IMR-90 (cell line): ENCODE measurements at regions not wholly inside any gene's neighbourhood (a gene's known extent, or its start where the extent isn't known, plus 50 kb on each side); places are given as distances from the start of the nearest gene placed in this dataset.

Source experiments
- ATAC-seq: fragments of 200-7000 bp; cut with Tn5 transposase; 2 replicates; pipeline ENCODE4 v1.9.1; 2020; ENCODE audit warnings: low read depth, mild to moderate bottlenecking, moderate library complexity
- BruUV-seq: library from RNA; stranded (reverse); fragments of 400-500 nt; replicated peaks from 2 replicates; lab custom pipeline; 2021; lab: Mats Ljungman, UMichigan
- CTCF ChIA-PET: fragments of 300-600 bp; formaldehyde crosslinking; extraction: SDS; loops from one replicate; lab custom pipeline; 2021; ENCODE audit warnings: antibody characterized with exemption; lab: Yijun Ruan, JAX
- POLR2A ChIA-PET: fragments of 300-600 bp; sonication (Branson Sonifier 250); formaldehyde crosslinking; loops from one replicate; lab custom pipeline; 2022; ENCODE audit warnings: antibody characterized with exemption; ENCODE audit not compliant: unreplicated experiment; lab: Charles Lee
- DNase-seq: peaks from one replicate; pipeline ENCODE4 v3.0.0; 2013
- H2AFZ ChIP-seq: replicated peaks from 2 replicates; pipeline ENCODE3; 2013; ENCODE audit warnings: low read length, mild to moderate bottlenecking; ENCODE audit not compliant: poor library complexity
- H2AK5ac ChIP-seq: 2 replicates; pipeline ENCODE4 v1.6.1; 2013; ENCODE audit warnings: low read depth, low read length, inconsistent platforms
- H2AK9ac ChIP-seq: replicated peaks from 2 replicates; pipeline ENCODE3; 2013; ENCODE audit warnings: mild to moderate bottlenecking, low read depth, low read length, moderate library complexity; ENCODE audit not compliant: poor library complexity
- H2BK120ac ChIP-seq: 2 replicates; pipeline ENCODE4 v1.6.1; 2013; ENCODE audit warnings: low read depth, low read length, inconsistent platforms
- H2BK15ac ChIP-seq: 3 replicates; pipeline ENCODE4 v1.6.1; 2013; ENCODE audit warnings: low read depth, low read length, inconsistent platforms
- H2BK20ac ChIP-seq: 2 replicates; pipeline ENCODE4 v1.6.1; 2013; ENCODE audit warnings: low read depth, mild to moderate bottlenecking, inconsistent platforms, low read length, moderate library complexity
- H2BK5ac ChIP-seq: 2 replicates; pipeline ENCODE4 v1.6.1; 2013; ENCODE audit warnings: mild to moderate bottlenecking, low read depth, low read length, inconsistent platforms; ENCODE audit not compliant: poor library complexity, severe bottlenecking
- H3K14ac ChIP-seq: replicated peaks from 2 replicates; pipeline ENCODE4 v1.6.1; 2013; ENCODE audit warnings: low read depth, low read length, inconsistent platforms
- H3K18ac ChIP-seq: 2 replicates; pipeline ENCODE4 v1.6.1; 2013; ENCODE audit warnings: low read depth, low read length, control low read depth
- H3K23ac ChIP-seq: 2 replicates; pipeline ENCODE4 v1.6.1; 2013; ENCODE audit warnings: low read depth, low read length, inconsistent platforms
- H3K27ac ChIP-seq: 2 replicates; pipeline ENCODE4 v1.5.1; 2013; ENCODE audit warnings: mild to moderate bottlenecking, control low read depth, low read length; ENCODE audit not compliant: insufficient read depth
- H3K27me3 ChIP-seq: 2 replicates; pipeline ENCODE4 v1.6.1; 2013; ENCODE audit warnings: low read length; ENCODE audit not compliant: control insufficient read depth, insufficient read depth
- H3K36me3 ChIP-seq: 2 replicates; pipeline ENCODE4 v1.6.1; 2013; ENCODE audit warnings: low read length, mixed read lengths; ENCODE audit not compliant: control insufficient read depth, insufficient read depth
- H3K4ac ChIP-seq: 2 replicates; pipeline ENCODE4 v1.6.1; 2013; ENCODE audit warnings: low read depth, low read length, inconsistent platforms
- H3K4me1 ChIP-seq: 2 replicates; pipeline ENCODE4 v1.6.1; 2013; ENCODE audit warnings: low read length, mixed read lengths; ENCODE audit not compliant: control insufficient read depth, insufficient read depth
- H3K4me2 ChIP-seq: 2 replicates; pipeline ENCODE4 v1.6.1; 2013; ENCODE audit warnings: low read depth, mild to moderate bottlenecking, control low read depth, low read length, moderate library complexity
- H3K4me3 ChIP-seq: 2 replicates; pipeline ENCODE4 v1.5.1; 2013; ENCODE audit warnings: low read depth, mild to moderate bottlenecking, control low read depth, low read length, moderate library complexity; ENCODE audit not compliant: insufficient read depth
- H3K56ac ChIP-seq: 2 replicates; pipeline ENCODE4 v1.6.1; 2013; ENCODE audit warnings: low read length, inconsistent platforms; ENCODE audit not compliant: insufficient read depth; ENCODE audit errors: extremely low read depth
- H3K79me1 ChIP-seq, 2 experiments: 2 replicates each; pipeline ENCODE4 v1.6.1; 2013; ENCODE audit warnings: low read length in 2 of 2, inconsistent platforms in 1 of 2, low read depth in 1 of 2
- H3K9ac ChIP-seq: 2 replicates; pipeline ENCODE4 v1.6.1; 2013; ENCODE audit warnings: low read depth, low read length, control low read depth
- H3K9me1 ChIP-seq: 2 replicates; pipeline ENCODE4 v1.6.1; 2013; ENCODE audit warnings: low read length, inconsistent platforms; ENCODE audit not compliant: insufficient read depth
- H3K9me3 ChIP-seq: 2 replicates; pipeline ENCODE4 v1.6.1; 2013; ENCODE audit warnings: low read length; ENCODE audit not compliant: control insufficient read depth, insufficient read depth
- H4K20me1 ChIP-seq: 2 replicates; pipeline ENCODE4 v1.6.1; 2013; ENCODE audit warnings: low read length, inconsistent platforms; ENCODE audit not compliant: insufficient read depth
- H4K5ac ChIP-seq: 2 replicates; pipeline ENCODE4 v1.6.1; 2013; ENCODE audit warnings: mild to moderate bottlenecking, low read depth, low read length, control low read depth
- H4K8ac ChIP-seq, 2 experiments: 2 replicates each; pipeline ENCODE4 v1.6.1; 2013; ENCODE audit warnings: low read depth in 2 of 2, low read length in 2 of 2, control low read depth in 1 of 2, inconsistent platforms in 1 of 2
- H4K91ac ChIP-seq: 2 replicates; pipeline ENCODE4 v1.6.1; 2013; ENCODE audit warnings: low read depth, low read length, inconsistent platforms; ENCODE audit not compliant: insufficient read depth
- BHLHE40 ChIP-seq: fragments of 150-350 bp; IDR thresholded peaks from 2 replicates; pipeline ENCODE4 v1.6.1; 2016; ENCODE audit warnings: mild to moderate bottlenecking, low read depth, low read length
- CEBPB ChIP-seq: IDR thresholded peaks from 2 replicates; pipeline ENCODE4 v1.6.1; 2012; ENCODE audit warnings: low read depth, low read length, improper control_type of control experiment
- CHD1 ChIP-seq: IDR thresholded peaks from 2 replicates; pipeline ENCODE4 v1.6.1; 2012; ENCODE audit warnings: low read depth, low read length, improper control_type of control experiment
- CTCF ChIP-seq: conservative IDR thresholded peaks from 2 replicates; pipeline ENCODE4 v1.5.1; 2012; ENCODE audit warnings: mild to moderate bottlenecking, low read depth, low read length, improper control_type of control experiment
- ELK1 ChIP-seq: fragments of 150-350 bp; IDR thresholded peaks from 2 replicates; pipeline ENCODE4 v1.6.1; 2016; ENCODE audit warnings: low read depth, mild to moderate bottlenecking, low read length, moderate library complexity, borderline replicate concordance
- FOS ChIP-seq: fragments of 150-350 bp; IDR thresholded peaks from 2 replicates; pipeline ENCODE4 v1.6.1; 2016; ENCODE audit warnings: low read depth, low read length
- MAFK ChIP-seq: IDR thresholded peaks from 2 replicates; pipeline ENCODE4 v1.6.1; 2012; ENCODE audit warnings: low read depth, low read length, improper control_type of control experiment
- MAZ ChIP-seq: IDR thresholded peaks from 2 replicates; pipeline ENCODE4 v1.6.1; 2012; ENCODE audit warnings: low read depth, mild to moderate bottlenecking, low read length, improper control_type of control experiment, moderate library complexity, borderline replicate concordance
- MXI1 ChIP-seq: IDR thresholded peaks from 2 replicates; pipeline ENCODE4 v1.6.1; 2012; ENCODE audit warnings: low read depth, mild to moderate bottlenecking, low read length, moderate library complexity, borderline replicate concordance
- NFE2L2 ChIP-seq: fragments of 150-350 bp; IDR thresholded peaks from 2 replicates; pipeline ENCODE4 v1.6.1; 2016; ENCODE audit warnings: low read depth, mild to moderate bottlenecking, low read length
- POLR2A ChIP-seq: IDR thresholded peaks from 2 replicates; pipeline ENCODE4 v1.6.1; 2012; ENCODE audit warnings: mild to moderate bottlenecking, low read depth, low read length
- RAD21 ChIP-seq: IDR thresholded peaks from 2 replicates; pipeline ENCODE4 v1.6.1; 2012; ENCODE audit warnings: low read length, improper control_type of control experiment
- RCOR1 ChIP-seq: IDR thresholded peaks from 2 replicates; pipeline ENCODE4 v1.6.1; 2012; ENCODE audit warnings: mild to moderate bottlenecking, low read length, improper control_type of control experiment; ENCODE audit not compliant: insufficient replicate concordance
- RFX5 ChIP-seq: IDR thresholded peaks from 2 replicates; pipeline ENCODE4 v1.8.0; 2012; ENCODE audit warnings: low read depth, mild to moderate bottlenecking, low read length, moderate library complexity
- SMC3 ChIP-seq: fragments of 150-350 bp; IDR thresholded peaks from 2 replicates; pipeline ENCODE4 v1.6.1; 2016; ENCODE audit warnings: low read depth, mild to moderate bottlenecking, antibody characterized with exemption, low read length, moderate library complexity
- USF2 ChIP-seq: fragments of 150-350 bp; IDR thresholded peaks from 2 replicates; pipeline ENCODE4 v1.6.1; 2017; ENCODE audit warnings: mild to moderate bottlenecking, antibody characterized with exemption, low read length, low read depth
- WGBS, 2 experiments: methylation state at CpG; one replicate each; pipeline versions ENCODE4 v1.1.5 to v1.1.7; 2013; ENCODE audit warnings: missing lambda C conversion rate in 2 of 2; ENCODE audit not compliant: insufficient read length in 1 of 2; ENCODE audit errors: extremely low coverage in 2 of 2; 5-methylcytosine and 5-hydroxymethylcytosine counted together
- dilution Hi-C: fragments of 300-500 bp; cut with HindIII; formaldehyde crosslinking; loops from one replicate; pipeline ENCODE4 v1.14.3; 2018; ENCODE audit warnings: low sequenced_read_pairs; ENCODE audit not compliant: unreplicated experiment
- in situ Hi-C: fragments of 300-500 bp; cut with MboI; formaldehyde crosslinking; loops from 3 replicates; pipeline ENCODE4 v1.14.3; 2019; ENCODE audit warnings: low sequenced_read_pairs, inconsistent platforms, mixed read lengths
- intact Hi-C: fragments of 100-400 bp; cut with micrococcal nuclease; formaldehyde crosslinking; loops from 2 replicates; pipeline ENCODE4 v1.10.0; 2022

DNA sequence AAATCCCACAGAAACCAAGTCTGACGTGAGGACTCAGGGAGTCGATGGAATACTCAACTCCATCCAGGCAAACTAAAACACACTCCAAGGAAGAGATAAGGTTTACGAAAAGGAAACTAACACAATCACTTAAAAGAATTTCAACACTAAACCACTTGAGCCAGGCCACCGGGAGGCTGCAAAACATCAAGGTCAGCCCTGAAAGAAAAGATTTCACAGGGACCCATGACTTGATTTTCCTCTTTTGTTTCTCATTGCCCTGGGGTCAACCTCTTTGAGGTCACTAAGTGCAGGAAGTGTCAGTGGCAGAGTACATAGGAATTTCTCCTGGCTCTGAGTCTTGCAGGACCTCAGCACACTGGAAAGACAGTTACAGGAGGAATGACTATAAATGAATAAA, 77.8 kb upstream of the TARS1 start:
- no peaks in the 10 kb centered on the region for H3K27me3 ChIP-seq
- H3K4me1 ChIP-seq, result peaks cover 4% of the 10 kb centered on the region; the same call in 1 of the 2 replicates
- H3K4me2 ChIP-seq, result peak overlapping the region; percentile 81
- dilution Hi-C loops (no loop called here), in situ Hi-C loops (no loop called here), intact Hi-C loops (no loop called here)
- H2AK9ac ChIP-seq, result no peak overlapping the region
- H2BK20ac ChIP-seq, result peak overlapping the region; percentile 68
- no peaks in the 10 kb centered on the region for H3K79me1 ChIP-seq
- H3K4ac ChIP-seq, result peak overlapping the region; percentile 68
- H3K36me3 ChIP-seq, result no peaks in the 10 kb centered on the region
- peak overlapping the region; percentile 37; the same call in 1 of the 2 replicates for H3K23ac ChIP-seq
- peak overlapping the region; percentile 79; the same call in 1 of the 2 replicates for H3K27ac ChIP-seq
- WGBS, 2 experiments, result 50% methylated on average over 1 of the region's 4 CpGs; no CpG with 5 or more reads in 1 of the 2 experiments
- peak overlapping the region; percentile 7 to 81; a peak in 3 of 4 replicates for H4K8ac ChIP-seq
- peak overlapping the region; percentile 76 for H2AFZ ChIP-seq
- H3K56ac ChIP-seq, result no peak overlapping the region
- ATAC-seq (peak; percentile 80), DNase-seq (peak; percentile 71)
- peak overlapping the region; percentile 86; the same call in 1 of the 2 replicates for H4K91ac ChIP-seq
- H4K5ac ChIP-seq, result peak overlapping the region; percentile 93
- peak overlapping the region; percentile 58 for H3K9ac ChIP-seq
- H3K9me1 ChIP-seq, result no peaks in the 10 kb centered on the region; the same call in 1 of the 2 replicates
- ChIA-PET CTCF (no interaction called here), POLR2A (no interaction called here)
- H2BK120ac ChIP-seq, result peak overlapping the region; percentile 77
- peak overlapping the region; percentile 86 for H2BK5ac ChIP-seq
- peak overlapping the region; percentile 93 for H3K18ac ChIP-seq
- BruUV-seq, result no TSS peak
- H2BK15ac ChIP-seq, result 0 out of 3 replicates have a peak overlapping the region, but pooled peaks have one; percentile 66
- H3K9me3 ChIP-seq, result 0 out of 2 replicates have a peak, but pooled peaks cover 2% of the 10 kb centered on the region
- H3K14ac ChIP-seq, result peak overlapping the region; percentile 35
- no peak overlapping the region for H2AK5ac ChIP-seq
- TF ChIP-seq RAD21 (no peak), RCOR1 (no peak), MAFK (no peak), CTCF (no peak), RFX5 (no peak), CEBPB (no peak), NFE2L2 (no peak), CHD1 (no peak), SMC3 (no peak), POLR2A (no peak), MXI1 (no peak), FOS (no peak), ELK1 (no peak), USF2 (no peak), MAZ (no peak), BHLHE40 (no peak)
- H3K4me3 ChIP-seq, result no peak overlapping the region
- H4K20me1 ChIP-seq, result no peaks in the 10 kb centered on the region
